ENCODE measurements at regions not wholly inside any gene's neighbourhood (a gene's known extent, or its start where the extent isn't known, plus 50 kb on each side); places are given as distances from the start of the nearest gene placed in this dataset.

DNA sequence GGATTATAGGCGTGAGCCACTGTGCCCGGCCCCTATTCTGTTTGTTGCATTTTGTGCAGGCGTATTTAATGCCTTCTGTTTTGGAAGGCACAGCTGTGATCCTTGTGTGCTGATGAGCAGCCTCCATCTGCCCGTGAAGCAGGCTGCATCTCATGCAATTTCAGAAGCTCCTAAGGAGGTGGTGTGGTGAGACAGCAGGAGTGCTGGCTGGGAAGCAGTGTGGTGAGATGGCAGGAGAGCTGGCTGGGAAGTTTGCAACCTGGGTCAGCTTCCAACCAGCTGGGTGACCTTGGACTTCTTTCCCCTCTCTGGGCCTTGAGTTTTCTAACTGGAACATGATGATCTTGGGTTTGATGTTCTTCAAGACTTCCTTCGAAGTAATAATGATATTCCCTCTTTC, 525.1 kb downstream of the TBC1D22A start:
- Histone ChIP-seq H3K4me1 (ENCODE audit: control insufficient read depth, insufficient read depth, low read length) (no peaks in the 10 kb centered on the region), H3K4ac (ENCODE audit: low read depth, low read length) (no peak overlapping the region), H2BK120ac (ENCODE audit: low read depth, low read length) (no peak overlapping the region), H3K23ac (ENCODE audit: low read depth, low read length) (no peak overlapping the region), H4K20me1 (ENCODE audit: insufficient read depth, low read length) (no peaks in the 10 kb centered on the region), H3K14ac (replicated peaks; ENCODE audit: low read depth, low read length) (no peak overlapping the region), H4K5ac (ENCODE audit: low read depth, low read length) (no peak overlapping the region), H2BK5ac (ENCODE audit: low read depth, low read length, poor library complexity, severe bottlenecking) (no peak overlapping the region), H4K8ac (ENCODE audit: low read depth in 2 of 2, low read length in 2 of 2) (no peak overlapping the region), H3K27me3 (ENCODE audit: control insufficient read depth, insufficient read depth, low read length) (peaks cover 3% of the 10 kb centered on the region; the same call in 1 of the 2 replicates), H3K27ac (ENCODE audit: insufficient read depth, low read length) (no peak overlapping the region), H3K36me3 (ENCODE audit: control insufficient read depth, insufficient read depth, low read length) (no peaks in the 10 kb centered on the region), H3K18ac (ENCODE audit: low read depth, low read length) (no peak overlapping the region), H3K4me3 (ENCODE audit: insufficient read depth, low read depth, low read length) (no peak overlapping the region), H3K9me3 (ENCODE audit: control insufficient read depth, insufficient read depth, low read length) (peaks cover 4% of the 10 kb centered on the region; the same call in 1 of the 2 replicates), H3K9me1 (ENCODE audit: insufficient read depth, low read length) (no peaks in the 10 kb centered on the region), H3K4me2 (ENCODE audit: low read depth, low read length) (no peak overlapping the region), H2BK20ac (ENCODE audit: low read depth, low read length) (no peak overlapping the region), H2AK5ac (ENCODE audit: low read depth, low read length) (no peak overlapping the region), H3K79me1 (ENCODE audit: low read depth in 1 of 2, low read length in 2 of 2) (no peaks in the 10 kb centered on the region), H2BK15ac (ENCODE audit: low read depth, low read length) (no peak overlapping the region), H2AK9ac (replicated peaks; ENCODE audit: low read depth, low read length, poor library complexity) (no peak overlapping the region), H2AFZ (replicated peaks; ENCODE audit: low read length, poor library complexity) (no peak overlapping the region), H3K56ac (ENCODE audit: extremely low read depth, insufficient read depth, low read length) (no peak overlapping the region), H3K9ac (ENCODE audit: low read depth, low read length) (no peak overlapping the region), H4K91ac (ENCODE audit: insufficient read depth, low read depth, low read length) (no peak overlapping the region)
- CTCF ChIA-PET = no interaction called here
- in situ Hi-C loops (cut with MboI; ENCODE audit: low sequenced_read_pairs) (no loop called here), intact Hi-C loops (cut with micrococcal nuclease) (no loop called here), dilution Hi-C loops (cut with HindIII; ENCODE audit: low sequenced_read_pairs, unreplicated experiment) (no loop called here)
- TF ChIP-seq CHD1 (IDR thresholded peaks at IDR 0.05; ENCODE audit: low read depth, low read length) (no peak), RCOR1 (IDR thresholded peaks at IDR 0.05; ENCODE audit: insufficient replicate concordance, low read length) (no peak), BHLHE40 (IDR thresholded peaks at IDR 0.05; ENCODE audit: low read depth, low read length) (no peak), FOS (IDR thresholded peaks at IDR 0.05; ENCODE audit: low read depth, low read length) (no peak), MAZ (IDR thresholded peaks at IDR 0.05; ENCODE audit: borderline replicate concordance, low read depth, low read length) (no peak), SMC3 (IDR thresholded peaks at IDR 0.05; ENCODE audit: low read depth, low read length) (no peak), POLR2A (IDR thresholded peaks at IDR 0.05; ENCODE audit: low read depth, low read length) (no peak), RFX5 (IDR thresholded peaks at IDR 0.05; ENCODE audit: low read depth, low read length) (no peak), NFE2L2 (IDR thresholded peaks at IDR 0.05; ENCODE audit: low read depth, low read length) (no peak), RAD21 (IDR thresholded peaks at IDR 0.05; ENCODE audit: low read length) (no peak), MAFK (IDR thresholded peaks at IDR 0.05; ENCODE audit: low read depth, low read length) (no peak)
- TF ChIP-seq, protein P1, sequence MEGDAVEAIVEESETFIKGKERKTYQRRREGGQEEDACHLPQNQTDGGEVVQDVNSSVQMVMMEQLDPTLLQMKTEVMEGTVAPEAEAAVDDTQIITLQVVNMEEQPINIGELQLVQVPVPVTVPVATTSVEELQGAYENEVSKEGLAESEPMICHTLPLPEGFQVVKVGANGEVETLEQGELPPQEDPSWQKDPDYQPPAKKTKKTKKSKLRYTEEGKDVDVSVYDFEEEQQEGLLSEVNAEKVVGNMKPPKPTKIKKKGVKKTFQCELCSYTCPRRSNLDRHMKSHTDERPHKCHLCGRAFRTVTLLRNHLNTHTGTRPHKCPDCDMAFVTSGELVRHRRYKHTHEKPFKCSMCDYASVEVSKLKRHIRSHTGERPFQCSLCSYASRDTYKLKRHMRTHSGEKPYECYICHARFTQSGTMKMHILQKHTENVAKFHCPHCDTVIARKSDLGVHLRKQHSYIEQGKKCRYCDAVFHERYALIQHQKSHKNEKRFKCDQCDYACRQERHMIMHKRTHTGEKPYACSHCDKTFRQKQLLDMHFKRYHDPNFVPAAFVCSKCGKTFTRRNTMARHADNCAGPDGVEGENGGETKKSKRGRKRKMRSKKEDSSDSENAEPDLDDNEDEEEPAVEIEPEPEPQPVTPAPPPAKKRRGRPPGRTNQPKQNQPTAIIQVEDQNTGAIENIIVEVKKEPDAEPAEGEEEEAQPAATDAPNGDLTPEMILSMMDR (conservative IDR thresholded peaks at IDR 0.05; ENCODE audit: low read depth, low read length) = no peak
- TF ChIP-seq, protein P2, sequence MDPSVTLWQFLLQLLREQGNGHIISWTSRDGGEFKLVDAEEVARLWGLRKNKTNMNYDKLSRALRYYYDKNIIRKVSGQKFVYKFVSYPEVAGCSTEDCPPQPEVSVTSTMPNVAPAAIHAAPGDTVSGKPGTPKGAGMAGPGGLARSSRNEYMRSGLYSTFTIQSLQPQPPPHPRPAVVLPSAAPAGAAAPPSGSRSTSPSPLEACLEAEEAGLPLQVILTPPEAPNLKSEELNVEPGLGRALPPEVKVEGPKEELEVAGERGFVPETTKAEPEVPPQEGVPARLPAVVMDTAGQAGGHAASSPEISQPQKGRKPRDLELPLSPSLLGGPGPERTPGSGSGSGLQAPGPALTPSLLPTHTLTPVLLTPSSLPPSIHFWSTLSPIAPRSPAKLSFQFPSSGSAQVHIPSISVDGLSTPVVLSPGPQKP (IDR thresholded peaks at IDR 0.05; ENCODE audit: borderline replicate concordance, low read depth, low read length) = no peak
- TF ChIP-seq, protein P3, sequence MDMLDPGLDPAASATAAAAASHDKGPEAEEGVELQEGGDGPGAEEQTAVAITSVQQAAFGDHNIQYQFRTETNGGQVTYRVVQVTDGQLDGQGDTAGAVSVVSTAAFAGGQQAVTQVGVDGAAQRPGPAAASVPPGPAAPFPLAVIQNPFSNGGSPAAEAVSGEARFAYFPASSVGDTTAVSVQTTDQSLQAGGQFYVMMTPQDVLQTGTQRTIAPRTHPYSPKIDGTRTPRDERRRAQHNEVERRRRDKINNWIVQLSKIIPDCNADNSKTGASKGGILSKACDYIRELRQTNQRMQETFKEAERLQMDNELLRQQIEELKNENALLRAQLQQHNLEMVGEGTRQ (IDR thresholded peaks at IDR 0.05; ENCODE audit: low read depth, low read length) = no peak
- no TSS peak for BruUV-seq (replicated peaks)
- no peak for DNase-seq
- no CpG with 5 or more reads among the region's 5 CpGs for WGBS, 2 experiments (ENCODE audit: extremely low coverage in 2 of 2, insufficient read length in 1 of 2)
- POLR2A ChIA-PET (ENCODE audit: unreplicated experiment) = no interaction called here
- ATAC-seq (ENCODE audit: low read depth) = no peak

Measured in IMR-90 (cell line).